ENCODE measurements at regions not wholly inside any gene's neighbourhood (a gene's known extent, or its start where the extent isn't known, plus 50 kb on each side); places are given as distances from the start of the nearest gene placed in this dataset.

DNA sequence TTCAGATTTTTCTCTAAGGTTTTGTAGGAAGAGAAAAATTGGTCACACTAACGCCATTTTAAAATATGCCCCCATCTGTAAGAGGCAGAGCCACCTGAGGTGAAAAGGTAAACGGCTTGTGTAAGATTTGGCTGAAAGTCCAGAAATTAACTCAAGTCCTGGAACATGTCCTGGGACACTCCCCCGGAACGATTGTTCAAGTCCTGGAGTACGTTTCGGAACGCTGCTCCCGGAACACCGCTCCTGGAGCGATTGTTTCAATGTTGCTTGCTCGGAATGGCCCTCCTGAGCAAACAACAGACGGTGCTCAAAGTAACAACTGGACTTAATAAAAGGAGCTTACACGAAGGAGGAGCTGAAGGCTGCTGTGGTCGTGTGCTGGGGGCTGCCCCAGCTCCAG lies 796.5 kb upstream of the SLIT2 start:
- no peak for FAIRE-seq
- Histone ChIP-seq H3K36me3 (ENCODE audit: control insufficient read depth in 2 of 2, insufficient read depth in 2 of 2, low read length in 1 of 2) (no peaks in the 10 kb centered on the region), H3K4me3 (no peak overlapping the region), H3K4me1 (ENCODE audit: control insufficient read depth, insufficient read depth, low read length) (no peaks in the 10 kb centered on the region), H3K9me3 (replicated peaks; ENCODE audit: control insufficient read depth, insufficient read depth, low read length) (no peaks in the 10 kb centered on the region; the same call in 2 of the 3 replicates), H3K9ac (ENCODE audit: control insufficient read depth, insufficient read depth, low read length) (no peak overlapping the region), H3K4me2 (ENCODE audit: control insufficient read depth, insufficient read depth) (no peak overlapping the region), H3K27me3 (replicated peaks in 1 of 2; ENCODE audit: control insufficient read depth in 2 of 2, insufficient read depth in 2 of 2, low read length in 1 of 2) (no peaks in the 10 kb centered on the region), H3K27ac (ENCODE audit: control insufficient read depth, insufficient read depth) (no peak overlapping the region), H3K79me2 (ENCODE audit: control insufficient read depth, insufficient read depth, low read length) (no peaks in the 10 kb centered on the region), H2AFZ (ENCODE audit: control insufficient read depth, low read depth, low read length) (no peak overlapping the region), H4K20me1 (ENCODE audit: control insufficient read depth, insufficient read depth) (no peaks in the 10 kb centered on the region)
- SMC1A ChIA-PET (ENCODE audit: uncharacterized antibody, unreplicated experiment) = no interaction called here
- intact Hi-C loops (cut with micrococcal nuclease; ENCODE audit: unreplicated experiment) (no loop called here), in situ Hi-C loops (cut with MboI) (no loop called here)
- RAD21 ChIA-PET (ENCODE audit: unreplicated experiment) = no interaction called here
- 53% methylated on average over 14 of the region's 14 CpGs for WGBS (ENCODE audit: insufficient coverage, insufficient replicate concordance, low lambda C conversion rate, missing lambda C conversion rate)
- no peak for ATAC-seq
- no TSS peak for BruUV-seq (replicated peaks)
- CTCF ChIA-PET = interaction anchor here (2.1 kb wide), 1 partner anchor 10 kb away, joined by 6 read pairs; no protein-coding TSS in a partner anchor
- POLR2A ChIA-PET = no interaction called here
- no peak for DNase-seq (ENCODE audit: low read depth, low spot score)
- TF ChIP-seq, protein P1, sequence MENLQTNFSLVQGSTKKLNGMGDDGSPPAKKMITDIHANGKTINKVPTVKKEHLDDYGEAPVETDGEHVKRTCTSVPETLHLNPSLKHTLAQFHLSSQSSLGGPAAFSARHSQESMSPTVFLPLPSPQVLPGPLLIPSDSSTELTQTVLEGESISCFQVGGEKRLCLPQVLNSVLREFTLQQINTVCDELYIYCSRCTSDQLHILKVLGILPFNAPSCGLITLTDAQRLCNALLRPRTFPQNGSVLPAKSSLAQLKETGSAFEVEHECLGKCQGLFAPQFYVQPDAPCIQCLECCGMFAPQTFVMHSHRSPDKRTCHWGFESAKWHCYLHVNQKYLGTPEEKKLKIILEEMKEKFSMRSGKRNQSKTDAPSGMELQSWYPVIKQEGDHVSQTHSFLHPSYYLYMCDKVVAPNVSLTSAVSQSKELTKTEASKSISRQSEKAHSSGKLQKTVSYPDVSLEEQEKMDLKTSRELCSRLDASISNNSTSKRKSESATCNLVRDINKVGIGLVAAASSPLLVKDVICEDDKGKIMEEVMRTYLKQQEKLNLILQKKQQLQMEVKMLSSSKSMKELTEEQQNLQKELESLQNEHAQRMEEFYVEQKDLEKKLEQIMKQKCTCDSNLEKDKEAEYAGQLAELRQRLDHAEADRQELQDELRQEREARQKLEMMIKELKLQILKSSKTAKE (IDR thresholded peaks at IDR 0.05; ENCODE audit: low read depth, poor library complexity, severe bottlenecking) = no peak
- TF ChIP-seq CBFB (IDR thresholded peaks at IDR 0.05; ENCODE audit: low read depth) = no peak
- no peak for TF ChIP-seq NRF1 (conservative IDR thresholded peaks at IDR 0.05; ENCODE audit: low read depth, low read length)
- TF ChIP-seq NFIC (IDR thresholded peaks at IDR 0.05; ENCODE audit: low read depth, low read length) = no peak
- TF ChIP-seq, protein P2, sequence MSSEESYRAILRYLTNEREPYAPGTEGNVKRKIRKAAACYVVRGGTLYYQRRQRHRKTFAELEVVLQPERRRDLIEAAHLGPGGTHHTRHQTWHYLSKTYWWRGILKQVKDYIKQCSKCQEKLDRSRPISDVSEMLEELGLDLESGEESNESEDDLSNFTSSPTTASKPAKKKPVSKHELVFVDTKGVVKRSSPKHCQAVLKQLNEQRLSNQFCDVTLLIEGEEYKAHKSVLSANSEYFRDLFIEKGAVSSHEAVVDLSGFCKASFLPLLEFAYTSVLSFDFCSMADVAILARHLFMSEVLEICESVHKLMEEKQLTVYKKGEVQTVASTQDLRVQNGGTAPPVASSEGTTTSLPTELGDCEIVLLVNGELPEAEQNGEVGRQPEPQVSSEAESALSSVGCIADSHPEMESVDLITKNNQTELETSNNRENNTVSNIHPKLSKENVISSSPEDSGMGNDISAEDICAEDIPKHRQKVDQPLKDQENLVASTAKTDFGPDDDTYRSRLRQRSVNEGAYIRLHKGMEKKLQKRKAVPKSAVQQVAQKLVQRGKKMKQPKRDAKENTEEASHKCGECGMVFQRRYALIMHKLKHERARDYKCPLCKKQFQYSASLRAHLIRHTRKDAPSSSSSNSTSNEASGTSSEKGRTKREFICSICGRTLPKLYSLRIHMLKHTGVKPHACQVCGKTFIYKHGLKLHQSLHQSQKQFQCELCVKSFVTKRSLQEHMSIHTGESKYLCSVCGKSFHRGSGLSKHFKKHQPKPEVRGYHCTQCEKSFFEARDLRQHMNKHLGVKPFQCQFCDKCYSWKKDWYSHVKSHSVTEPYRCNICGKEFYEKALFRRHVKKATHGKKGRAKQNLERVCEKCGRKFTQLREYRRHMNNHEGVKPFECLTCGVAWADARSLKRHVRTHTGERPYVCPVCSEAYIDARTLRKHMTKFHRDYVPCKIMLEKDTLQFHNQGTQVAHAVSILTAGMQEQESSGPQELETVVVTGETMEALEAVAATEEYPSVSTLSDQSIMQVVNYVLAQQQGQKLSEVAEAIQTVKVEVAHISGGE (CRISPR knock-in tag; IDR thresholded peaks at IDR 0.05) = no peak
- TF ChIP-seq HDGF (IDR thresholded peaks at IDR 0.05) = no peak
- no peak for TF ChIP-seq SPI1 (IDR thresholded peaks at IDR 0.05; ENCODE audit: borderline replicate concordance, insufficient read depth, low read depth, low read length)
- TF ChIP-seq STAT3 (IDR thresholded peaks at IDR 0.05; ENCODE audit: low read depth, low read length) = no peak
- TF ChIP-seq BHLHE40 (IDR thresholded peaks at IDR 0.05; ENCODE audit: borderline replicate concordance in 1 of 2, low read depth in 2 of 2, low read length in 1 of 2) = no peak
- no peak for TF ChIP-seq ZNF274 (IDR thresholded peaks at IDR 0.05; ENCODE audit: insufficient read depth, insufficient read length)
- TF ChIP-seq CBX3 (IDR thresholded peaks at IDR 0.05; ENCODE audit: borderline replicate concordance, low read depth) = no peak
- no peak for TF ChIP-seq MEF2A (IDR thresholded peaks at IDR 0.05; ENCODE audit: insufficient read depth, low read depth, low read length)
- TF ChIP-seq DPF2 (IDR thresholded peaks at IDR 0.05) = no peak
- TF ChIP-seq NR2C2 (IDR thresholded peaks at IDR 0.05; ENCODE audit: borderline replicate concordance, control insufficient read depth, insufficient read length, low read depth) = no peak
- TF ChIP-seq KLF5 (IDR thresholded peaks at IDR 0.05; ENCODE audit: partially characterized antibody) = no peak
- TF ChIP-seq RFX5 (IDR thresholded peaks at IDR 0.05; ENCODE audit: low read depth, low read length) = no peak
- no peak for TF ChIP-seq ASH2L (IDR thresholded peaks at IDR 0.05; ENCODE audit: borderline replicate concordance, low read depth)
- TF ChIP-seq TAF1 (IDR thresholded peaks at IDR 0.05; ENCODE audit: borderline replicate concordance, low read depth, low read length) = no peak

Data from GM12878 (cell line).